GM19035 (cell line): ENCODE measurements at regions not wholly inside any gene's neighbourhood (a gene's known extent, or its start where the extent isn't known, plus 50 kb on each side); places are given as distances from the start of the nearest gene placed in this dataset.

Source experiments
- ATAC-seq: cut with Tn5 transposase; IDR thresholded peaks from one replicate; pipeline ENCODE4 v1.9.1; 2021; ENCODE audit not compliant: unreplicated experiment

GRCh38 chr5:125836256-125836655, 587.0 kb upstream of the GRAMD2B start:
- ATAC-seq, result no peak

GRCh38 chr5:125837866-125838265, 585.3 kb upstream of the GRAMD2B start:
- no peak for ATAC-seq

DNA sequence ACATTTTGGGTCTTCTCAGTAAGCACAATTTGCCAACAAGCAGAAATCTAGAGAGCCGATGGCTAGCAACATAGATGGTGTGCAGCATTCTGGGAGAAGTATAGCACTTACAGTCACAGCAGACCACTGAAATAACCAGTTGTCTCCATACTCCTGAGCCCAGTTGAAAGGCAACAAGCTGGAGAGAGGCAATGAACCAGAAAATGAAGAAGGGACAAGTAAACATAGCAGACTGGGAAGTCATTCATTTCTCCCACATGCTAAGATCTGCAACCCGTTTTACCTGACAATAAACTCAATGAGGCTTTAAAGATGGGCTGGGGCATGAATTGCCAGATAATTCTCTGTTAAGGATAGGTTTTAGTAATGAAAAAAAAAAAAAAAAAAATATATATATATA, 575.6 kb upstream of the GRAMD2B start:
- no peak for ATAC-seq

DNA sequence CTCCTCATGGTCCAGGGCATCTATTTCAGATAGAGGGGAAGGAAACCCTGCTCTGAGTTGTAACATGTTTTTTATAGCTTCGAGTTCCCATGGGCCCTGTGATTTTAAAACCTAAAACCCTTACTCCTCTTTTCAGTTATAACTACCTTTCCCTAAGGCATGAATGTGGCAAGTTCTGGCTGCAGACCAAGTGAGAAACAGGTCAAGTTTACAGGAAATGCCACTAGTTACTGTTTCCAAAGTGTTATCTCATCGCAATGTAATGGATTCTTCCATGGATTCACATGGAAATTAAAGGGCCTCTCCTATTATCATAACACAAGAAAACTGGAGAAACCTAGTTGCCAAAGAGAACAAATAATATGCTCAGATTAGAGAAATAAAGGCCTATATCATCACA, 574.5 kb upstream of the GRAMD2B start:
- no peak for ATAC-seq

DNA sequence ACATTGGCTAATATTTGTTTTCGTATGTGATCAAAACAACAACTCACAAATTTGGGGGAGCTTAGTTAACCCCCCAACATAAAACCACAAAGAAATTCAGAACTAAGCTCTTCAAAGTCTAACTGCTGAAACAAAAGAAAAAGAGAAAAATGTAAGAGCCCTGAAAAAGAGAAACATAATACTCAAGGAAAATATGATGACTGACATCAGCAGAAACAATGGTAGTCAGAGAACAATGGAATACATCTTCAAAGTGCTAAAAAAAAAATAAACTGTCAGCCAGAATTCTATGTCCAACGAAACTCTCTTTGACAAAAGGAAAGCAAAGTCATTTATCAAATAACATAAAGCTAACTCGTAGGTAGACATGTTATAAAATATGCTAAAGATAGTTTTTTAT, 566.3 kb upstream of the GRAMD2B start:
- no peak for ATAC-seq

DNA sequence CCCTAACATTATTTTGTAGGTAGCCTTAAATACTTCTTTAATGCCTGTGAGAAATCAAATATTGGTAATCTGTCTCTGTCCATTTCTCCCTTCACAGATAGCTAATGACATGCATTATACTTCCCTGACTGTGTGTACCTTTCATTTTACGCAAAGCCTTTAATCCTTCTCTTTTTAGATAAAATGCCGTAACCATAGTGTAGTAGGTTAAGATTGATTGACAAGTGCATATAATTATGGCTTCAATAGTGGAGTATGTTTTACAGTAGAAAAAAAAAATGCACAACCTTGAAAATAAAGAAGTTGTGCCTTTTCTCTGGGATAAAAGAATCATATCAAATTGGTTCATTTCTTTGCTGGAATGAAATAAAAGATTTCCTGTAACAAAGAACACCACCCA, 559.6 kb upstream of the GRAMD2B start:
- no peak for ATAC-seq

DNA sequence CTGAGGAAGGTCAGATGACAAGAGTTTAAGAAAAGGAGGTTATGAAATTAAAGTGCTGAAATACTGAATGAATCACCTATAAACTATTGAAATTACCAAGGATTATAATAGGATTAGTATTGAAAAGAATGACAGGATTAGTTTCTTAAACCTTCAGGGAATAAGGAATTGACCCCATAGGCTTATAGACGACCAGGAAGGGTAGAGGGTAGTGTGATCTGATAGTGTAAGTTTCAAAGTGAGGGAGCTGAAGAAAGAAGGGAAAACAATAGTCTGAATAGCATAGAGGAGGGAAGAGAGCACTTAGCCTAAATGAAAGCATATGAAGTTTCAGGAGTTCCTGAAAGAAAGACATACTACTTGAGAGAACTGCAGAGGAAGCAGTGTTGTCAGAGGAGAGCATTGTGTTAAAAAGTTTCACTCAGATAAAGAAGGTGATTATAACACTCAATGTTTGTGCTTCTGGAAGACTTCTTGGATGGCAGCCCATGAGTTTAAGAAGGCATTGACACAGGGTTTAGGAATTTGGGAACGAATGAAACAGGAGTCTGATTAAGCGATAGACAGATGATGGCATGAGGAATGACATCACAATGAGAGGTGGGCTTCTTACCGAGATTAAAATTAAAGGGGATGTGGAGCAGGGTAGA, 557.9 kb upstream of the GRAMD2B start:
- ATAC-seq, result no peak

DNA sequence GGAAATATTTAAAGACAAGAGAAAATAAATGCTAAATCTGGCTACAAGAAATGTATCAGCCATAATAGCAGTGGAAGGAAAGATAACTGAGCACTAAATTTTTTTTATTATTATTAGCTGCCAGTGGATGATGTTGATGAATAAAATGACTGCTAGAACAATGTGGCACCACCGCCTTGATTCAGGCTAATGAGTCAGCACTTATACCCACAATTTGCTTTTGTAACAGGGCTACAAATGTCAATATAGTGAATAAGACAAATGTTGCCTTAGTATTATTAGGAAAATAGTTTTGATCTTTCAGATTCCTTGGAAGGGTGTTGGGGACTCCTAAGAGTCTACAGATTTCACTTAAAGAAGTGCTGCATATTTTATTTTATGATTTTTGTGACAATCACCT, 555.2 kb upstream of the GRAMD2B start:
- no peak for ATAC-seq

GRCh38 chr5:125870256-125870655, 553.0 kb upstream of the GRAMD2B start:
- no peak for ATAC-seq

- no peak for ATAC-seq
These were observed 549.2 kb upstream of the GRAMD2B start for GRCh38 chr5:125874057-125874456.

GRCh38 chr5:125874717-125875116, 548.5 kb upstream of the GRAMD2B start:
- no peak for ATAC-seq

- no peak for ATAC-seq
These were observed 546.0 kb upstream of the GRAMD2B start for GRCh38 chr5:125877248-125877647.

GRCh38 chr5:125882061-125882460, 541.1 kb upstream of the GRAMD2B start:
- no peak for ATAC-seq

DNA sequence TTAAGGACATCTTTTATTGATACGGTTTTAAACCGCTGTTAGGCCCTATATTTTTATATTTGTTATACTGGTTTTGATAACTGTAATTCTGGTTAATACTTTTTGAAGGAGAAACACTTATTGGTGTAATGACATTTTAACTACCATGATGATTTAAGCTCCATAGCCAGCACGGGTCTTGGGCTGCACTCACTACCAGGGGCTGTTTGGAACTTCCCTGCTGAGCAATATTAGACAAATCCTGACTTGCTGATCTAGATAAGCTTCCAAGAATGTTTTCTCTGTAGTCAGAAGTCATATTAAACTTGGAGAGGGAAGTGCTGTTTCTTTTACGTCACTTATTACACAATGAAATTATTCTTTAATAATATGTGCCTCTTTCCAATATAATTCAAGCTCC, 540.0 kb upstream of the GRAMD2B start:
- ATAC-seq, result no peak

GRCh38 chr5:125888358-125888757, 534.9 kb upstream of the GRAMD2B start:
- ATAC-seq, result no peak

- ATAC-seq, result no peak
These were observed 532.7 kb upstream of the GRAMD2B start for GRCh38 chr5:125890511-125890931.

GRCh38 chr5:125891061-125891725, 532.0 kb upstream of the GRAMD2B start:
- ATAC-seq, result no peak

- ATAC-seq, result no peak
These were observed 528.8 kb upstream of the GRAMD2B start for GRCh38 chr5:125894383-125894782.

DNA sequence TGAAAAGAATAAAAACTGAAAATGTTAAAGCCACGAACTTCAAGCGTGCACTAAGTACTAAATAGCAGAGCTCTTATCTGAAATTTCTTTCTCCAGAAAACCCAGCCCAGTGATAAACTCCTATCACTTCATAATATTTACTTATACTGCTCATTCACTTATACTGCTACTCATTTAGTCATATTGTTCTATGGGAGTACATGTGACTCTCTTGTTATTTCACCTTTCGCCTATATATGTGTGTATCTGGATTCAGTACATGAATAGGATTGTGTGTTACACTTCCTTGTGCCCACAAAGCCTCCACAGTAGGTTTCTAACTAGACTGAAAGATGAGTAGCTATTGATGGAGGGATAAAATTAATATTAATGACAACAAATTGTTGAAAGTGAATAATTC, 526.8 kb upstream of the GRAMD2B start:
- ATAC-seq, result no peak

- ATAC-seq, result no peak
These were observed 526.1 kb upstream of the GRAMD2B start for GRCh38 chr5:125897089-125897488.

GRCh38 chr5:125898851-125899405, 524.3 kb upstream of the GRAMD2B start:
- ATAC-seq, result no peak

GRCh38 chr5:125912028-125912427, 511.2 kb upstream of the GRAMD2B start:
- ATAC-seq, result no peak

DNA sequence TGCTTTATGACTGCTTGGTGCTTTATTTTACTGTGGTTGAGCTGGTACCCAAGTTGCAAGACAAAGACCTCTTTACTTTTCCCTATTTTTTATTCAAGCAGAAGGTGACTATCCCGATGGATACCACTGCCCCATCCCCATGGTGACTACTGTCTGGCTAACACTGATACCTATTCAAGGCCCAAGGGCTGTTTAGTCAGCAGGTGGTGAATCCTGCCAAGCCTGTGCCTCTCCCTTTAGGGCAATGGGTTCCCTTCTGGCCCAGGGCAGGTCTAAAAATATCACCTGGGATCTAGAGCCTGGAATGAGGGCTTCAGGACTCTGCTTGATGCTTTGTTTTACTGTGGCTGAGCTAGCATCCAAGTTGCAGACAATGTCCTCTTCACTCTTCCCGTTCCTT, 510.0 kb upstream of the GRAMD2B start:
- ATAC-seq, result no peak
